Ecto neural progenitor cell (in vitro differentiated cells): ENCODE measurements at regions not wholly inside any gene's neighbourhood (a gene's known extent, or its start where the extent isn't known, plus 50 kb on each side); places are given as distances from the start of the nearest gene placed in this dataset.

ENCODE experiments used
- DNase-seq: peaks from one replicate; pipeline ENCODE4 v3.0.0-alpha.2; 2018; ENCODE audit warnings: low spot score

DNA sequence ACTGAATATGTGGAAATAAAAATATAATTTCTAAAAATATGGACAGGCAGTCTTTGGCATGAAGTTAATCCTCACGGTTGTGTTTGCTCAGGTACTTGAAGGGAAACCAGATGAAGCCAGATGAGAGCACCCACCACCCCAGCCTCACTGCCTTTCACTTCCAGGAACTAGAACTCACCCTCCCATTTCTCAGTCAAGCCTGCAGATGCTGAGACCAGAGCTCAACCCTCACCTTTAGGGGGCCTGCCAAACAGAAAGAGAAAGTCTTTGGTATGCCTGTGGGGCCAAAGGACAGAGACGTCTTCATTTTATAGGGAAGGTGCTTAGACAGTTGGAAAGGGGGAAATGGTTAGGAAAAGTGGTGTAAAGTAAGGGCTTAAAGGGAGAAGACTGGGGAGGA lies 252.8 kb upstream of the PLET1 start:
- DNase-seq = no peak

DNA sequence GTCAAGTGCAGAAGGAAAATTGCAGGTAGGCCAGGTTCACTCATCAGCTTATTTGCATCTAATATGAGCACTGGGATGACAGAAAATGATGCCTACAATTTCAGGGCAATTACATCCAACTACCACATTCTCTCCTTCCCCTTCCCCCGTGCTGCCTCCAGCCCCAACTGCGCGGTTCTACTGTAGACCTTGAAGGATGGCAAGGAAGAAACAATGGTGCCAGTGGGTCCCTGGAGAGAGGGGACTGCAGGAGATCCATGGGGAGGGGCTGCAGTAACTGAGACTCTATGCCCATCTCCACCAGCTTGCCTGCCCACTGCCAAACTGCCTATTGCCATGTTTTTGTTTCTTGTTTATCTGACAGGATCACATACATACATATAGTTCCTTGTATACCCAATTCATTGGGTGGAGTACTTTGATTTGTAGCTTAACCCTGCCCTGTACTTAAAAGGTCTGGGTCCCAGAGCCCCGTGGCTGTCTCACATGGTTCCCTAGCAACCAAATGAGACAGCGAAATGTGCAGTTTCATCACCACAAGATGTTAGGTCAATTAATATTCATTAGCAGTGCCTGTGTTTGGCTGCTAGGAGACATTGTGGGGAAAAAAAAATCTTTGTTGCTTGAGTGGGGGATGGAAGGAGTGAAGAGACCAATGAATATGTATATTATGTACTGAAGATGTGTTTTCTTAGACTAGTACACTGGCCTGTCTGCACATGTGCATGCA lies 253.5 kb upstream of the PLET1 start:
- DNase-seq = no peak

DNA sequence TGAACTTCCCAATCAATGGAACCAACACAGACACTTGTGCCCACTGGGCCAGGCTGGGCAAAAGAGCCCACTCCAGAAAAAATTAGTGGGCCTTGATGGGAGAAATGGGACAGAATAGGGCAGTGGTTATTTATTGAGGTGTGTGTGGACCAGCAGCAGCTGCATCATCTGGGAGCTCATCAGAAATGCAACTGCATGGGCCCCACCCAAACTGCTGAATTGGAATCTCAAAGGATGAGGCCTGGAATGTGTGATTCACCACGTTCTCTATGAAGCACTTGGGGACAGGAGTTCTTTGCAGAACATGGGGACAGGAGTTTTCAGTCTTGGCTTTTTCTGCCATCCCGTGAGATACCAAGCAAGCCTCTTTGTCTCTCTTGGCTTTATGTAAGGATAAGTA lies 255.6 kb upstream of the PLET1 start:
- no peak for DNase-seq

- DNase-seq = no peak
These were observed 256.1 kb upstream of the PLET1 start for GRCh38 chr11:112516755-112517154.

GRCh38 chr11:112518371-112518770 lies 257.7 kb upstream of the PLET1 start:
- DNase-seq = no peak

DNA sequence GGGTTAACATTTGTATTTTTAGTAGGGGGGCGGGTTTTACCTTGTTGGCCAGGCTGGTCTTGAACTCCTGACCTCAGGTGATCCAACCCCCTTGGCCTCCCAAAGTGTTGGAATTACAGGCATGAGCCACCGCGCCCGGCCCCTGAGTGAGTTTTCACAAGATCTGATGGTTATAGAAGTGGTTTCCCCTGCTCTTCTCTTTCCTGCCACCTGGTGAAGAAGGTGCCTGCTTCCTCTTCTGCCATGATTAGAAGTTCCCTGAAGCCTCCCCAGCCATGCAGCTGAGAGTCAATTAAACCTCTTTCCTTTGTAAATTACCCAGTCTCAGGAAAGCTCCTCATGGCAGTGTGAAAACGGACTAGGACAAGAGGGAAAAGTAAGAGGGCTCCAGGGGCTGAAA lies 259.1 kb upstream of the PLET1 start:
- peak; percentile 12 for DNase-seq

- peak; percentile 3 for DNase-seq
These were observed 259.7 kb upstream of the PLET1 start for GRCh38 chr11:112520354-112520753.

DNA sequence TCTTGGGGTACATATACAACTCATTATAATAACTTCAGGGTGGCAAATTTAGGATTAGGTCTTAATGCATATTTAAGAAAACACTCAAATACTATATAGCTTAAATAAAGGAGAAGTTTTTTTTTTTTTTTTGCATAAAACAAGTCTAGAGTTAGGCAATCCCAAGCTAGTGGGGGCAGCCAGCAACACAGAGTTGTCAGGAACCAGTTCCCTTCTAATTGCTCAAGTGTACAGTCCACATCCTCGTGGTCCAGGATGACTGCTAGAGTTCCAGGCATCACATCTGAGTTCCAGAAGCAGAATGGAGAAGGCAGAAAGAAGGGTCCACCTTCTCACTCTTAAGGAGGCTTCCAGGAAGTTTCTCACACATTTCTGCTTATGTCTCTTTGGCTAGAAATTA lies 261.9 kb upstream of the PLET1 start:
- no peak for DNase-seq

GRCh38 chr11:112523031-112523430 lies 262.4 kb upstream of the PLET1 start:
- DNase-seq = no peak

DNA sequence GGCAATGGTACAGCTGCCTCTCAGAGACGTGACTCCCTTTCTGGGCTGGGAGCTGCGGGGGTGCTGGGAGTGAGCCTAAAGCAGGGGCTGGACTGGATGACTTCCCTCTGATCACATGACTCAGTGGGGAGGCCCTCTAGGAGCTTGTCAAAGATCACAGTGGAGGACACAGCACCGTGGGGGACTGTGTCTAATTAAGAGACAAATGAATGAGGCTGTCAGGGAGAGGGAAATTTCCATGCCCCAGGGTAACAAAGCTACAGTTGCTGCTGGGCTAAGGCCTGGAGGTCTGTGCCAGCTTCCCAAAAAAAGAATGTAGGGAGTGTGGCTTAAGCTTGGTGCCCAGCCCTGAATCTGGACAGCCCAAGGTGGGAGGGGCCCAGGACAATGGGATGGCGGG lies 262.8 kb upstream of the PLET1 start:
- peak; percentile 72 for DNase-seq

- no peak for DNase-seq
These were observed 263.3 kb upstream of the PLET1 start for GRCh38 chr11:112523951-112524350.

GRCh38 chr11:112524798-112525197 lies 264.1 kb upstream of the PLET1 start:
- DNase-seq = no peak

DNA sequence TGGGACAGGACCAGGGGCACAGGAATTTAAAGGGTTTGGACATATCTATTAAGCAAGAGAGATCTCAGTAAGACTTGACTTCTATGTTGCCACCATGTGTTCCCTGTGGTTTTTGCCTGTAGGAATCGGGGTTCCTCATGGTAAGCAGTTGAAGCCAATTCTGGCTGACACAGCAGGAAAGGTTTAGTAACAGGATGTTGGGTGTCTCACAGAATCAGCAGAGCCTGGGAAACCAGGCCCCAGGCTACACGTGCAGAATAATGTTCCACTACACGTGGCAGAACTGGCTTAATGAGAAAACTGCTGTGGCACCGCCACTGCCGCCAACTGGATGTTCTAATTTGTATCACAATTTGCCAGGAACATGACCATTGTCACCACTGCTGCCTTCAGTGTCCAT lies 264.6 kb upstream of the PLET1 start:
- DNase-seq = no peak

- peak; percentile 29 for DNase-seq
These were observed 265.4 kb upstream of the PLET1 start for GRCh38 chr11:112525844-112526590.

GRCh38 chr11:112526699-112527416 lies 266.2 kb upstream of the PLET1 start:
- DNase-seq = peak; percentile 33

DNA sequence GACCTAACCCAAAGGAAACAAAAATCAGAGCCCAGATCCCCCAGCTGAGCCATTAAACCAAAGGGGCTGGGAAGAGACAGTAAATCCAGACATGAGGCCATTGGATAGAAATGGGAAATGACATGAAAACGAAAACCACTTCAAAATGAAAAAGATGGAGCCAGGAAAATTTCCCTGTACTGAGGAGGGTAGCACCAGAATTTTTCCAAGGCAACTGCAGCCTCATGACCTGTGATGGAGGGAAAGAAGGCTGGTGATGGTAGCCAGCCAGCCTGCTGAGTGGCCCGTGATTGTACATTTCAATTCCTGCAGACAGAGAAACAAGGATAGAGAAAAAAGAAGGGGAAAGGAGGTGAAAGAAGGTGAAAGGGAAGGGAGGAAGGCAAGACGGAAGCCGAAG lies 268.4 kb upstream of the PLET1 start:
- no peak for DNase-seq

GRCh38 chr11:112532506-112532905 lies 271.8 kb upstream of the PLET1 start:
- DNase-seq = no peak

GRCh38 chr11:112533682-112534081 lies 273.0 kb upstream of the PLET1 start:
- no peak for DNase-seq

GRCh38 chr11:112534208-112534607 lies 273.5 kb upstream of the PLET1 start:
- no peak for DNase-seq

- no peak for DNase-seq
These were observed 276.4 kb upstream of the PLET1 start for GRCh38 chr11:112537026-112537425.

DNA sequence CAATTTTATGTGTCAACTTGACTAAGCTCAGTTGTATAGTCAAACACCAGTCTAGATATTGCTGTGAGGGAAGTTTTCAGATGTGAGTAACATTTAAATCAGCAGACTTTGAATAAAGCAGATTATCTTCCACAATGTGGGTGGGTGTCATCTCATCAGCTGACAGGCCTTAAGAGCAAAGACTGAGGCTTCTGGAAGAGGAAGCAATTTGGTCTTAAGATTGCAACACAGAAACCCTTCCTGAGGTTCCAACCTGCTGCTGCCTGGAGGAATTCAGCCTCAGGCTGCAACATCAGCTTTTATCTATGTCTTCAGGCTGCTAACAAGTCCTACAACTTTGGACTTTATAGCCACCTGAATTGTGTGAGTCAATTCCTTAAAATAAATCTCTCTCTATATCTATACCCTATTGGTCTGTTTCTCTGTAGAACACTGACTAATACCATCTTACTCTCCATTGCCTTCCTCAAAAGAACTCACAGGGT lies 277.2 kb upstream of the PLET1 start:
- no peak for DNase-seq

GRCh38 chr11:112538534-112539280 lies 278.0 kb upstream of the PLET1 start:
- no peak for DNase-seq
